ENCODE measurements at regions not wholly inside any gene's neighbourhood (a gene's known extent, or its start where the extent isn't known, plus 50 kb on each side); places are given as distances from the start of the nearest gene placed in this dataset.

- no peak for TF ChIP-seq POLR2A (IDR thresholded peaks at IDR 0.05)
- no peak for TF ChIP-seq CTCF (IDR thresholded peaks at IDR 0.05)
These were observed 79.3 kb upstream of the PDK4 start for GRCh38 chr7:95675632-95676031.
